ENCODE measurements at regions not wholly inside any gene's neighbourhood (a gene's known extent, or its start where the extent isn't known, plus 50 kb on each side); places are given as distances from the start of the nearest gene placed in this dataset.
"Not testable (repeated sequence)": the region's sequence is repeated elsewhere in the genome, so short reads cannot be mapped to it uniquely, and the experiment has no call there.

DNA sequence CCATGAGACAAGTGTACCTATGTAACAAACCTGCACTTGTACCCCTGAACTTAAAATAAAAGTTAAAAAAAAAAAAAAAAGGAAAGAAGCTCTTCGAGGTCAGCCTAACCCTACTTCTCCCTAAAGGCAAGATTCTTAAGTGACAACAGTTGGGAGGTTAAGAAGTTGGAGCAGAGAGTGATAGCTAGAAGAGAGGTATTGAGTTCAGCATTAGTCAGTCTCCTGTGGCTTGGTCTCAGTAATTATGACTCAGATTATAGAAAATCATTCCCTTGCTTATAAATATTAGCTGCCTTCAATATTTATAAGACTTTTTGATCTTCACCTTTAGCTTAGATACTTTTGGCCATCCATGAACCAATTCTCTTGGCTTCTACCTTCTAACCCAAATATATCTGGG, 926.8 kb upstream of the SLC39A10 start:
- no peak for DNase-seq

DNA sequence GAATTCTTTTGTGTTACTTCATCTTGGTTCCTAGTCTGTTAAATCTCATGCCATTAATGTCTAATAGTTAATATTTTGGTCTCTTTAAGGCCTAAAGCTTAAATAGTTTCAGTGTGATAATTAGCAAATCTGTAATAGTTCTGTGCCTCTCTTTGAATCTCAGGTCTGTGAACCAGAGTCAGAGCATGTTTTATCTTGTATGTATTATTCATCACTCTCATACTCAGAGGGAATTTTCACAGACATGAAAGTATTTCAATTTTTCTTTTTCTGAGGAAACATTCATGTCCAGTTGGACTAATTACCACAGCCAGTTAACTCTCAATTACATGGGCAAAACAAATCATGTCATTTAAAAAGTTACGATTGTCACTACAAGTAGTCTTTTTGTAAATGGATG, 931.9 kb upstream of the SLC39A10 start:
- DNase-seq, result no peak

DNA sequence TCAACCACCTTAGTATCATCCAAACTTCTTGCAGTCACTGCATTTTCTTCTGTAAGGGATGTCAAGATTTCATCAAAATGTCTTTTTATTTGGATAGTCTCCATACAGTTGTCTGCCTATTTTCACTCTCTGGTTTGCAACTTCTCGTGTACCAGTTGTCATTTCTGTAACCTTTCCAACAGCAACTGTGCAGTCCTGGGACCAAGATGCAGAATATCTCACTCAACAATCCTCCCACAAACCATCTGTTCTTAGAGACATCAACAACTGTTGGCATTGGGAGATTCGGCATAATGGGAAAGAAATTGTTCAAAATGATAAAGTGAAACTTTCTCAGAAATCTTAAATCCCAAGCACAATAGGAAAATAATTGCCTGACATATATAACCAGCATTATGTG, 933.6 kb upstream of the SLC39A10 start:
- no peak for DNase-seq

GRCh38 chr2:194721227-194721626, 935.8 kb upstream of the SLC39A10 start:
- DNase-seq, result no peak

DNA sequence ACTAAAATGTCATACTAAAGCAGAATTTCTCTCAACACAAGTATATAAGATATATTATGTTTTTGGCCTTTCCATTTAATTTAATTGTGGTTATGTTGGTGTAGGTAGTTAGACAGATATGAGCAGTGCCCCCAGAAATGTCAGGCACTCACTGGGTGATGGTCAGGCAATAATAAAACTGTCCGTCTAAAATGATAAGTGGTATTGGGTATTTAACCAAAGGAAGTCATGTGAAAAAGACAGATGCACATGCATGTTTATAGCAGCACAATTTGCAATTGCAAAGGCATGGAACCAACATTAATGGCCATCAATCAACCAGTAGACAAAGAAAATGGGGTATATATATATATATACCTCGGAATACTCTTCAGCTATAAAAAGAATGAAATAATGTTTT, 936.6 kb upstream of the SLC39A10 start:
- no peak for DNase-seq

DNA sequence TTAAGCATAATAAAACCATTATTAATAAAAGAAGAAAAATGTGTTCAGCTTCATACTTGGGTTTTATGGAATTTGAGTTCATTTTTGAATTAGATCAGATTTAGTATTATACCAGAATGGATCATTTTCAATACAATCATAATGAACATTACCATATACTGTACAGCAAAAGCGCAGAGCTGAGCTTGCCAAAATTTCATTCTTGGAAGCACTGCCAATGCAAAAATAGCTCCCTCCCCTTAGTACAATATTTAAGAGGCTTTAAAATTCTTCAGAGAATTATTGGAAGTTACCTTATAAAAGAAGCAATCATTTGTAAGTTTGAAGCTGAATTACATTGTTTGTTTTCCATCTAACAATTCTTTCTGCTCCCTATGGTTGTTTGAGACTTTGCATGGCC, 938.1 kb upstream of the SLC39A10 start:
- DNase-seq, result no peak

GRCh38 chr2:194714541-194714940, 942.5 kb upstream of the SLC39A10 start:
- DNase-seq, result no peak

- no peak for DNase-seq
These were observed 947.2 kb upstream of the SLC39A10 start for GRCh38 chr2:194709840-194710239.

GRCh38 chr2:194706179-194706578, 950.8 kb upstream of the SLC39A10 start:
- DNase-seq, result no peak

GRCh38 chr2:194705398-194705797, 951.6 kb upstream of the SLC39A10 start:
- no peak for DNase-seq

DNA sequence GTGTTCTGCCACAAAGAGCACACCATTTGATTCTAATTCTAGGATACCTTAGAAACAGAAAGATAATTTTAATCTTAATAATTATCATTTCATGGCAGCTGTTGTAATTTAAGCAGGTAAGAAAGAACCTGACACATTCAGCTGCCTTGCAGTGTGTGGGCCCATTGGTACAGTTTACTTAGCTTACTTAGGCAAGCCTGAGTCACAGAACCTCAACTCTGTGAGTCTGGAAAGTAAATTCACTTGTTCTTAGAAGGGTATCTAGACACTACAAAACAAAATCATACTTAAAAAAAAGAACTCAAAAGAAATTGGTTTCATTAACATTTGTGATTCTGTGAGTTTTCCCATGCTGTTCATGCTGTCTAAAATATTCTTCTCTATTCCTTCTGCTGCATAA, 956.3 kb upstream of the SLC39A10 start:
- DNase-seq, result no peak

- no peak for DNase-seq
These were observed 956.9 kb upstream of the SLC39A10 start for GRCh38 chr2:194700116-194700515.

GRCh38 chr2:194698012-194698411, 959.0 kb upstream of the SLC39A10 start:
- no peak for DNase-seq

DNA sequence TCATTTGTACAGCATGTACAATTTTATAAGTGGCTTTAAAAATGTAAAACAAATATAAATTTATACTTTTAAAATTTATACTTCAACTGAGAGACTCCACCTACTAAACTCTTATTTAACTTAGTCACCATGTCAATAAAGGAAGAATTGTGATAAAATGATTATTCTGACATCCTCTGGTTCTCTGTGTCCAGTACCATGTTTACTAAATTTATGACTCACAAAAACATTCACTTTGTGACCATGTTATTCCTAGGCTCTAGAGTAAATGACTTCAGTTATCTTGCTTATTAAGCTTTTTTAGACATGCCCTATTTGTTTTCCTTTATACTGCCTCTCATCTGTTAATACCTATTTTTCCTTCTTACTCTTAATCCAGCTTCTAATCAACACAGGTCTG, 959.6 kb upstream of the SLC39A10 start:
- no peak for DNase-seq

DNA sequence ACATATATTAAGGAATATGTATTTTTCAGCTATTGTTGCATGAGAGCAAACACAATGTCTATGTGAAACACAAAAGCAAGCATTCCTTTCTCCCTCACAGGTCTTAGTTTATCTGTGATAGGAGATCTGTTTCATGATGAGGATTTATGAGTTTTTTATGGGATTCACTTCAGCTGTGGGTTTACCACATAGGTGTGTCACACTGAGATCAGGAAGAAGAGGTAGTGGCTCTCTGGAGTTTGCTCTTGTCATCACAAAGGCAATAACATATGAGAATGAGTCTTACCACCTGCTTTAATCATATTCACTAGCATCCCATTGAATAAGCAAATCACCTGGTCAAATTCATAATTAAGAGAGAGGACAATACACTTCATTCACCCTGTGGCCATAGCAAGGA, 960.3 kb upstream of the SLC39A10 start:
- no peak for DNase-seq

- no peak for DNase-seq
These were observed 970.5 kb upstream of the SLC39A10 start for GRCh38 chr2:194686569-194686968.

GRCh38 chr2:194674043-194674442, 983.0 kb upstream of the SLC39A10 start:
- no peak for DNase-seq

DNA sequence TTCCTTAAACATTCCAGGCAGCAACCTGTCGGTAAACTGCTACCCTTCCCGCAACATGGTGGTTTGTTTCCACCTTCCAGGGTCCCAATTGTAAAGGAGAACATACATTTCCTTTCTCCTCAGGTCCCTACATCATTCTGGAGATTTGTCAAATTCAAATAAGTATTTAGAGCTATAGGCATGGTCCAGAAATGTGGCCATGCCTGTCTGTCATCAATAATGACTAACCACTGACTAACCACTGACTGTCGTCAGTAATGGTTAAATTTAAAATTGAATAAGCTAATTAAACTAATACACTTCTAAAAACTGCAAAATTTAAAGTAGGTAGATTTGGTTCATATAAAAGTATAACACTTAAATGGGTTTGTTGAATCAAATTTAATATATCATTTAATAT, 984.0 kb upstream of the SLC39A10 start:
- DNase-seq, result no peak

DNA sequence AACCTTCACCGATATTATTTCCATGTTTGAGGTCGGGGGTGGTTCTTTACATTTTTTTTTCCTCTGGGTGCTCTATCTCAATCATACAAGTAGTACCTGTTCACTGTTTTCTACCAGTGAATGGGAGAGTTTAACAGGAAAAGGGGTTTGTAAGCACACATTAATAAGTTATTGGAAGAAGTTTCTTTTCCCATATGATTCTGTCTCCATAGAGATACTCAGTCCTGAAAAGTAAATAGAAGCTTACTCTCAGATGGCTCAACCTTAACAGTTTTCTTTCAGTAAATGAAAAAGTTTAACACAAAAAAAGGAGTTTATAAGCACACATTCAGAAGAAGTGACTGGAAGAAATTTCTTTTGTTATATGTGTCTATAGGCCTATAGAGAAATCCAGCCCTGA, 995.6 kb upstream of the SLC39A10 start:
- DNase-seq, result no peak

GRCh38 chr2:194639057-194639456, 1018.0 kb upstream of the SLC39A10 start:
- DNase-seq, result not testable (repeated sequence)

GRCh38 chr2:194621945-194622344, 1035.1 kb upstream of the SLC39A10 start:
- no peak for DNase-seq

- no peak for DNase-seq
These were observed 1037.7 kb upstream of the SLC39A10 start for GRCh38 chr2:194619366-194619765.

GRCh38 chr2:194618432-194618831, 1038.6 kb upstream of the SLC39A10 start:
- DNase-seq, result no peak

GRCh38 chr2:194616334-194616733, 1040.7 kb upstream of the SLC39A10 start:
- no peak for DNase-seq

- DNase-seq, result no peak
These were observed 1046.7 kb upstream of the SLC39A10 start for GRCh38 chr2:194610297-194610696.

DNA sequence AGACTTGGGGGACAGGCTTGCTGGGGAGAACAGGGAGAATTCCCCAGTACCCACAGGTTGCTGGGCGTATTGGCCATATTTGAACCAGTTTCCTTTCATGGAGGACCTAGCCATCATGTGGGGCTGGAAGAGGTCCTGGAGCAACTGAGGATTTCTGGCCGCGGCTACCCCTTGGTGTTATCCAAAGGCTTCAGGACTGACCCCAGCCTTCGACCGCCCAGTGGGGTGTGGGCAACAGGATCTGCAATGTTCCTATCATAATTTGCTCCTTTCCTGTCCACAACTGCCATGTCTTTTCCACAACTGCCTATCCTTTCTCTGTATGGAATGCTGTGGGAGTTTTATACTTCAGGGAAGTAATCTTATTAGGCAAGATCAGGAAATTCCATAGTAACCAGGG, 1053.6 kb upstream of the SLC39A10 start:
- no peak for DNase-seq

Measured in effector CD4-positive, alpha-beta T cell (primary cell).